RKO (cell line): ENCODE measurements at regions not wholly inside any gene's neighbourhood (a gene's known extent, or its start where the extent isn't known, plus 50 kb on each side); places are given as distances from the start of the nearest gene placed in this dataset.

Experiments
- DNase-seq: peaks from one replicate; pipeline ENCODE4 v3.0.0-alpha.2; 2016; ENCODE audit warnings: low spot score

DNA sequence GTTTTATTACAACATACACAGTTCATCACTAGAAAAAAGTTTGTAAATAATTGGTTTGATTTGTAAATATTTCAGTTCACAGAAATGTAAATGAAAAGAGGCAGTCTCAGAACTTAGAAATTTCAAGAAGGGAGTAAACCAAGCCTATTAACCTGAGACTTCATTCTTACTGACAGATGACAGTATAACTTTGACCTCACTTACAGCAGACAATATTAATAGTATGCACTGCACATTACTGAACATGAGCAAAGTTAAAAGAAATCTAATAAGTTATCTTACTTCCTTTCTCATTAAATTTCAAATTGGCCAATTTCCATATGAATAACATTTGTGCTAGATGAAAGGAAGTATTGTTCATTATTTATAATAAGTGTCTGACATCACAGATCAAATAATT, 235.8 kb downstream of the SLC6A15 start:
- no peak for DNase-seq

DNA sequence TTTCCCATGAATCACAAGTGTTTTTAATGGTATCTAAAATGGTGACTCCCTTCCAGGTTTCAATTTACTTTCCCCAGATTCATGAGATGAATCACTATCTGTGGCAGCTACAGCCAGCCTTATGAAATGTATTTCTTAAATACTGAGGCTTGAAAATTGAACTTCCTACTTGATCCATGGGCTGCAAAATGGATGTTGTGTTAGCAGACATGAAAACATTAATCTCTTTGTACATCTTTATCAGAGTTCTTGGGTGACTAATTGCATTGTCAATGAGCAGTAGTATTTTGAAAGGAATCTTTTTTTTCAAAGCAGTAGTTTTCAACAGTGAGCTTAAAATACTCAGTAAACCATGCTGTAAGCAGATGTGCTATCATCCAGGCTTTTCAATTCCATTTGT, 250.8 kb downstream of the SLC6A15 start:
- DNase-seq: no peak

DNA sequence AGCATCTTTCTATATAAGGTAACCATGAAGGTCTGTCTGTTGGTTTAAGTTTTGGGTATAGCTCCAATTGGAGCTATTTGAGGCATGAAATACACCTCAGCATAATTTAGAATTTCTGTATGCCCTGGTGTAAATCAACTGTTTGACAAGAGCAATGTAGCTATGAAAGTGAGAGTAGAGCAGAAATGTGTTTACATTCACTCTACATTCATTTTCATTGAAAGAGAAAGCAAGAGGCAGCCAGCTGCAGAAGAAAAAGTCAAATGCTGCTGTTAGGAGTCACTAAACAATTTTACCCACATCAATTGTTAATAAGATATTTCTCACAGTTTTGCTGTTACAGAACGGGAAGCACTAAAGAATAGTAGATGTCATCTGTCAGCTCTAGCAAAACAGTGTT, 252.5 kb downstream of the SLC6A15 start:
- DNase-seq: no peak

DNA sequence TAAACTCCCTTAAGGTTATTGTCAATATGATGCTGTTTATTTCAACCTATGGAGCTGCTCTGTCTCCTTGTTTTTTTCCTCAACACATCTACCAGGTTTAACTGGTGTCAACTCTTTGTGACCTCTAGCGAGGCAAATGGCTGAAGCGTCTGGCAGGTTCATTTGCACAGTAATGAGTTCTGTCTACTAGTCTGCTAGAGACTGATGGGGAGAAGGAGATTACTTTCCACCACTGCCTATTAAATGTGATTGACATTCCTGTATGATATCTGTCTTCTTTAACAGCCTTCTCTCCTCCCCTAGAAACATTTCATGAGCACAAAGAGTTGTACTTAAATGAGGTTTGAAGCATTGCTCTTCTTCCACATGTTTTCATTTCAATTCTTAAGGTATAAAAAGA, 253.7 kb downstream of the SLC6A15 start:
- no peak for DNase-seq

DNA sequence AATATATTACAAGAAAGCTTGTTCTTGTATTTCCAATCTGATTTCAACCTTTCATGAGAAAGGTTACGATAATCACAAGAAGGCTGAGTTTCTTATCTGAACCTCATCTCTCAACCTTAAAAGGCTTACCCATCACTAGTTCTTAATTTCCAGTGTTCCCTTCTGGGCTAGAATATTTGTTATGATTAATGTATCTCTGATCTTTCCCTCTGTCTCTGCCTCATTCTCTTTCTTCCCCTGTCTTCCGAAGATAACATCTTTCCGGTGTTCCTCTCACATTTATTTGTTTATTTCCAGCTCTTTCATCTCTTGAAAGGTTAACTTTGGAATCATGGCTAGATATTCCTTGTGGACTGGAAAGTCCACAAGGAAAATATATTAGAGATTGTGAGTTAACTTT, 255.9 kb downstream of the SLC6A15 start:
- DNase-seq: no peak

DNA sequence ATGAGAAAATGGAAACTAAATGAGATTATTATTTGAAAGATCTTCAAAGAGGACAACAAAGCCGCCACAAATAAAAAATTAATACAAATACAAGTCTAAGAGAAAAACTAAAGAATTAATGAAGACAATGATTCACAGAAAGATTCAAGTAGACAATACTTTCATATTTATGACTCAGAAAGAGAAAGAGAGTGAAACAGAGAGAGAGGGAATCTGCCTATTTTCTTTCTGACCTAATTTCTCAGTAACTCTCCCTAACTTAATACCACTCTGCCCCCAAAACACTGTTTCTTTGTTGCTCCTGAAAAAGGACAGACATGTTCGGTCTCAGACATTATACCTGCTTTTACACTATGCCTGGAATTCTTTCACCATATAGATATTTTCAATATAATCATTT, 259.1 kb downstream of the SLC6A15 start:
- no peak for DNase-seq

DNA sequence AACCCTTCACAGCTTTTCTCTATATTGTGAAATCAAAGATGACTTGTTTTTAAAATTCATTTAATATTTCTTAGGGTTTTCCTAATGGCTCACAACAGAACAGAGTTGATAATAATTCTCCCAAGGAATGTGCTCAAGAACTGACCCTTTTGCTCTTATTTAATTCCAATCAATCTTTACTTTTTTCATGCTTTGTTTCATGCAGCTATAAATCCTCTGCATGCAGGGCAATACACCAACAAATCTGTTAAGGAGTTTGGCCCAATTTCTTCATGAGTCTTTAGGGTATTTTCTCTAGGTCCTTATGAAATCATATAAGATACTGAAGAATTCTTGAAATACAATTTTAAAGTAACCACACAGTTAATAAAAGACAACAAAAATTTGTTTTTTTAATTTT, 264.2 kb downstream of the SLC6A15 start:
- no peak for DNase-seq

DNA sequence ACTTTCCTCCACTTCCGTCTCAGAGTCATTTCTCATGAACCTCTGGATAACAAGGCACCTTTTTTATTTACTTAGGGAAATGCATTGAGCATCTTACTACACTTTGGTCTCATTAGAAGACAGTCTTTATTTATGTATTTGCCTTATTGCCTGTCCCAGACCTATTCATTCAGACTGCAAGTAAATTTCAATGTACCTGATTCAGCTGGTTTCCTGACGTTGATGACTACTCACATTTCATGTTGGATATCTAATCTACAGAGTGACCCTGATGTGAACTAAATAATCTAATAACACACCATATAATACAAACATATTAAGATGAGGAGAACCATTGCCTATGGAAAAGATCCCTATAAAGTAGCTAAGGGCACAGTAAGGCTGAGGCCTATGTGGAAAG, 267.7 kb downstream of the SLC6A15 start:
- no peak for DNase-seq

DNA sequence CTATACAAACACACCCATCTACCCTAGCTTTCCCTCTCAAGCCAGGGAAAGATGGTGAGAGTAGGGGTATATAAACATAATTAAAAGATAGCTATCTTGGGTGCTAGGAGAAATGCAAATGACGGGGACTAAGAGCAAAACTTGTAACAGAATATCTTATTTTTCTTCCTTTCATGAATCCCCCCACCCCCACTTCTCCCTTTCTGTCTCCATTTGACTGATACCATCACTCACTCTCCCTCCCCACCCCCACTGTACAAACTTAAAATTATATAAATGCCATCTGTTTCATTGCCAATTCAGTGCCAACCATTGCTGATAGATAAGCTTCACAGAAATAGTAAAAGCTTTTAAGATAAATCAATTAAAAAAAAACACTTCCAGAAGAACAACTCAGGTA, 268.6 kb downstream of the SLC6A15 start:
- no peak for DNase-seq

DNA sequence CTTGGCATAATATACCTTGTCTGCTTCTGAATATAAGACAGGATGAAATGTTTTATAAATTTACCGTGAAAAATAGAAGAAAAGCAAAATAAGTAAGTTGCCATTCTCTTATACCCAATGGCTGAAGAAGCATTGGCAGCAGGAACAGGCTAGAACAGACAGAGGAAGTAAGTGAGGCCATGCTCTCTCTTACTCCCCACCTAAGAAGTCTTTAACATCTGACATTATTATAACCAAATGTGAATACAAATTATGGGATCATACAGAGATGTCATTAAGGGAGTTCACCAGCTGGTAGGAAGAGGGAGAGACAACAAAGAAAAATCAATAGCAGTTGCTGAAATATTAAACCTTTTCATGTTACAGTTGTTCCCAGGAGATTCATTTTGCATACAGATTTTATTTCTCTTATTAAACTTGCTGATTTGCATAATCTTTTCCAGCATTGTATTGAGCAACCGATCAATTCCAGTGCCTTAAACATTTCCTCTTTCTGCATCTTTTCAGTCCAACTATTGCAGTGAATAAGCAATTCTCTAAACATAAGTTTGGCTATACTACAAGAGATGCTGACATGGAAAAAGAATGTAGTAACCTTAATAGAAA, 270.6 kb downstream of the SLC6A15 start:
- no peak for DNase-seq

DNA sequence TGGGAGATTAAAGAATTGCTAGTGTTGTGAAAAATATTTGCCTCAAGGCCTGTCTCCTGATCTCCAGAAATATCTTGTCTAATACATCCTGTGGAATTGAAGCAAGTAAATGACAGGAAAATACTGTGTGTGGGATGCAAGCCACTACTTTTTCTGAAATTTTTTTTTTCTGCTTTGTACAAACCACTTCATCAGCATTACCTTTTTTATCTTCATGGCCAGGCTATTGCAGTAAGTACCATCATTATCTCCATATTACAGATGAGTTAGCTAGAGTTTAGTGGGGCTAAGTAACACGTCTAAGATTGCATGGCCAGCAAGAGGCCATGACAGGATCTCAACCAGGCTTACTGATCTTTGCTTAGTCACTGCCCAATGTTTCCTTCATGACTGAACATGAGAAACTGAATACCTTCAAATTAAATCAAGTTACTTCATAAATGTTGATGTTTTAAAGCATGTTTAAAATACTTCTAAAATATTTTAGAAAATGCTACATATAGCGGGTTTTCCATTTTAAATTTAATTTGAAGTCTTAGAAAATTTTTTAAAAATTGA, 273.7 kb downstream of the SLC6A15 start:
- DNase-seq: peak; percentile 4

DNA sequence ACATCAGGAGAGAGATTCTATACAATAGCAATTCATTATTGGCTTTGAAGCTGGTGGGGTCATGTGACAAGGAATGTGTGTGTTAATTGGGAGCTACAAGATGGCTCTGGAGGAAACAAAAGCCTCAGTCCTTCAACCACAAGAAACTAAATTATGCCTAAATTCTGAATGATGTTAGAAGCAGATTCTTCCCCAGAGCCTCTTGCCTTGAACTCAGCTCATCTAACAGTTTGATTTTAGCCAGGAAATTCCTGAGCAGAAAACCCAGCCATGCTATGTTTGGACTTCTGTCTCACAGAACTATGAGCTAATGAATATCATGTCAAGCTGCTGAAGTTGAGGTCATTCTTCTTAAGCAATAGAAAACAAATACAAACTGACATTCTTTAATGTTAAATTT, 274.7 kb downstream of the SLC6A15 start:
- DNase-seq: no peak

DNA sequence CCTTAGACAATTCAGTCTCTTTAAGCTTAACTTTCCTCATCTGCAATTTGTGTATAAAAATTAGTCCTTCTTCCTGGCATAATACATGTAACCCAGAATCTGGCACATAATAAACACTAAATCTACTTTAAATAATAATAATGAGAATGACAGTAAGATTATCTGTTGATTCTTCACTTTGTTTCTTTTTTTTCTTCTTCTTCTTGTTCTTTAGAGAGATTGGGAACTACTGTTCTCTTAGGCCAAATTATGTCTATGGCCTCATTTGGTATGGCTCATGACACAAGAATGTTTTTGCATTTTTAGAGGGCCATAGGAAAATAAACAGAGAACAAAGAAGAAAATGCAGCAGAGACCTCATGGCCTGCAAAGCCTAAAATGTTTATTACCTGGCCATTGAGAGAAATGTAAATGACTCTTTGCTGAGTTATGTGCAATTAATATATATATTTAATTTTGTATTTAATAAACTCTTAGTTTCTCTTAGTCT, 275.8 kb downstream of the SLC6A15 start:
- no peak for DNase-seq

DNA sequence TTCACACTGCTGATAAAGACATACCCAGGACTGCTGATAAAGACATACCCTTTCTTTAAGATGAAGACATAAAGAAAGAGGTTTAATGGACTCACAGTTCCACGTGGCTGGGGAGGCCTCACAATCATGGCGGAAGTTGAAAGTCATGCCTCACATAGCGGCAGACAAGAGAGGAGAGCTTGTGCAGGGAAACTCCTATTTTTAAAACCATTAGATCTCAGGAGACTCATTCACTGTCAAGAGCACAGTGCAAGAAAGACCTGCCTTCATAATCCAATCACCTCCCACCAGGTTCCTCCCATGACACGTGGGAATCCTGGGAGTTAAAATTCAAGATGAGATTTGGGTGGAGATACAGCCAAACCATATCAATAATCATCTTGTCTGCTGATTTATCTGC, 278.1 kb downstream of the SLC6A15 start:
- no peak for DNase-seq

DNA sequence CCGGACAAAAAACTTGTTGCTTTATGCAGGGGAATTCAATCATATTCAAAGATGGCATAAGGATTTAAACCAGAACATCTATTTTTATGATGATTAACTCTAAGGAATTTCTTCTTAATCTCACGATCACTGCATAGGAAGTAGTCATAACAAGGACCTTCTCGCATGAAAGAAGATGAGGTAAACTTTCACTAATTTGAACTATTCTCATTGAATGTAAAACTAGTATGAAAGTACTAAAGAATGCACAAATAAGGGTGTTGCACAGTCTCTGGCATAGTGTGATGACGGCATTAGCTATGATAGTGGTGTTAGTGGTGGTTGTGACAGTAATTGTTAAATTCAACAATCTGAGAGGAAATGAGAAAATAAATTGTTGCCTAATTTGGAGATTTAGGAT, 280.0 kb downstream of the SLC6A15 start:
- DNase-seq: no peak

DNA sequence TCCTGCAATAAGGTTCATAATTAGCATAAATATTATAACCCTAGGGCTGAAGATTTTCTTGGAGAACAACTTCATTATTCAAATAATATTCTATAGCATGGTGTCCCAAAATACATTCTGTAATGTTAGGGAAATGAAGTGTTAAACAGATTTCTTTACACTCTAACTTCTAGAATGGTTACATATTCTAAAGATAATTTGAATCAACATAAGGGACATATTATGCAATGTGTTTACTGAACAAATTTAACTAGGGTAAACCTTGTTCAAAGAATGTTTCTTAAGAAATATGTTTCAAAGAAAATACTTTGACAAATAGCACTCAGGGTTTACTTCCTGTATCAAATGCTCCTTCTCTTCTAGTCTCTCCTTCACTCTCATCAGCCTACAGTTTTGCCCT, 281.6 kb downstream of the SLC6A15 start:
- no peak for DNase-seq

DNA sequence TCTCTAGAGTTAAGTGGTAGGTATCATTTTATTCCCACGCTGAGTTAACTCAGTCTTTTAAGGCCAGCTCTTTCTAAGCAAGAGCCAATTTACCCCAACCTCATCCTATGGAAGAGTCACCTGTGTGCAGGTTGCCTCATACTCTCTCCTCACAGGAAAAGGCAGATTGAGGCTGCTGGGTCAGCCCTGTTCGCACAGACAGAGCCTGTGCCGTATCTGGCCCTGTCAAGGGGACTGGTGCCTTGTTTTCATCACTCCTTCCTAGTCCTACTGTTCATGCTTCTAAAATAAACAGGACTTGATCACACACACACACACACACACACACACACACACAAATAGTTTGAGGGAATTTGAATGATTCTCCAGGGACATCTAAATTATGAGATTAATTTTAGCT, 285.0 kb downstream of the SLC6A15 start:
- no peak for DNase-seq

DNA sequence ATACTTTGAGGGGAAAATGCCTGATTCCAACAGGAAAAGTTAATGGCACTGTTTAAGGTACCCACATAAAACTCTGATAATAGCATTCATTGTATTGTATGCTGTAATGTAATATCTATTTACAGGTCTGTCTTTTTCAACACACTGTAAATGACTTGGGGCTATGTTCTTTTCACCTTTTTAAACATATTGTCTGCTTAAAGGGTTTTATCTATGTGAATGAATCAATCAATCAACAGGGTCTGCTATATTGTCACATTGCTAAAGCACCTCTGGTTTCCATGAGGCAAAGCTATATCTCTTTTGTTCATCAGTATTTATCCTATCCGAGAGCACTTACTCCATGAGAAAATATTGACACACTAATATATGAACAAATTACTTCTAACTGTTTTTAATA, 288.0 kb downstream of the SLC6A15 start:
- no peak for DNase-seq

DNA sequence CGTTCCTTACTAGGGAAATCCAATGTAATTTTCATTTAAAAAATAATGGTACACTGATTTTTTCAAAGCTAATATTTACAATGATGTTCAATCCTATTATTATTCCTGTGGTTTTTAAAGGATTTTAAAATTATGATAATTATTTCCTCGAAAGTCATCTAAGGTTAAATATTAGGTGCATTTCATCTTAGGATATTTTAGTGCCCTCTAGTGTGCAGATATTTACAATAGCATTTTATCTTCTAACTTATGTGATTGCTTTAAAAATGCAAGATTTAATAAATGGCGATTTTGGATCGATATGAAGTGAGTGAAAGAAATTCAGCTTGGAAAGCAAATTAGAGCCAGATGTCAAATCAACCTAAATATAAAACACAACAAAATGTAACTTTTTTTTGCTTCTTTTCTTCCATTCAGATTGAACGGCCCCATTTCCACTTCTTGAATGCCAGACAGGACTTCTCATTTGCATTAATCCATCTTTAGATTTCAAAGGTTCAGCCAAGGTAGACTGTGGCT, 293.5 kb downstream of the SLC6A15 start:
- peak; percentile 19 for DNase-seq

DNA sequence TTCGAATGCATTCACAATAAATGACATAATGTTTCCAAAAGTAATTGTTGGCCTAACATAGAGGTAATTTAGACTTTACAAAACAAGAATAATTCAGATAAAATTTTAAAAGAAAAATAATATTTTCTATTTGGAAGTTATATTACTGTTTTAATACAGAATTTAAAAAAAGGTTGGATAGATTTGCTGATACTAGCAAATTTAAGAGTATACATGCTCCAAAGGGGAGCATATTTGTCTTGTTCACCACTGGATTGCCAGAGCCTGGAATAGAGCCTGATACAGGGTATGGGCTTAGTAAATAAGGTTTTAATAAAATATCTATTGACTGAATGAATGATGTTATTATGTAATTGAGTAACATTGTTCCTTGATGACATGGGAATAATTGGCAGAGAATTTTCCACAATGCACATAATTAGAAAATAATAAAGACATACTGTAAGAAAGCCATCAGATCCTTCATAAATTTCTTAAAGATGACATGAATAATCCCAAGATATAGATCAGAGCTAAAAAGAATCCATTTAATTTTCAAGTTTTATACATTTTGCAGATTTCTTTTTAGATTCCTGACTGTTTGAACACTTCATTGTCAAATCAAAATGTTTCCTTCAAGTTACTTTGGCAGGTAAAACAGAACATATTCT, 305.3 kb downstream of the SLC6A15 start:
- DNase-seq: no peak

DNA sequence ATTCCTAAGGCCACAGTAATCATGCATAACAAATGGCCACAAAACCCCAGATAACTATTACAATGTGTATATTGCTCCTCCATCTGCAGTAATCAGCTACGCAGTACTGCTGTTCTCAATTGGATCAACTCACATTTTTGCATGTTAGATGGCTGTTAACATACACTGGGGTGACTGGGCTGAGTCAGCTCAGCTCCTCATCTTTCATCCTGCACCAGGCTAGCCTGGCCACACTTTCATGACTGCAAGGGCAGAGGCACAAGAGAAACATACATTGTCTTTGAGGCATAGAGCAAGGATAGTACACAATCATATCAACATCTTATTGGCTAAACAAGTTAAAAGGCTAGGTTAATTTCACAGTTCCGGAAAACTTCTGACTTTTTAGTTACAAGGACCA, 306.6 kb downstream of the SLC6A15 start:
- DNase-seq: no peak

DNA sequence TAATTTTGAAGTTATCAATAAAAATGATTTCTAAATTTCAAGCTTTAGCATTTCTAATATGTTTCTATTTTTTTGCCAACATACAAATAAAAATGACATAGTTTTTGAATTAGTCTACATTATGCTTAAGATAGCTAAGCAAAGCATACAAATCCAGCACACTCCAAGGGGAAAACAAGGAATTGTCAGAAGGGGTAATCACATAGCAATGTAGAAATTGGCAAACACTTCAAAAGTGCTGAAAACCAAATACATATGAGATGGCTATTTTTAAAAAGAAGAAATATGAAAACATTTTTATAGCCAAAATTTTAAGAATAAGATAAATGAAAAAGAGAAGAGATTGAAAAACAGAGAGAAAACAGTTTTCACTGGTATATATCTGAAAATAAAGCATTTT, 308.0 kb downstream of the SLC6A15 start:
- no peak for DNase-seq

DNA sequence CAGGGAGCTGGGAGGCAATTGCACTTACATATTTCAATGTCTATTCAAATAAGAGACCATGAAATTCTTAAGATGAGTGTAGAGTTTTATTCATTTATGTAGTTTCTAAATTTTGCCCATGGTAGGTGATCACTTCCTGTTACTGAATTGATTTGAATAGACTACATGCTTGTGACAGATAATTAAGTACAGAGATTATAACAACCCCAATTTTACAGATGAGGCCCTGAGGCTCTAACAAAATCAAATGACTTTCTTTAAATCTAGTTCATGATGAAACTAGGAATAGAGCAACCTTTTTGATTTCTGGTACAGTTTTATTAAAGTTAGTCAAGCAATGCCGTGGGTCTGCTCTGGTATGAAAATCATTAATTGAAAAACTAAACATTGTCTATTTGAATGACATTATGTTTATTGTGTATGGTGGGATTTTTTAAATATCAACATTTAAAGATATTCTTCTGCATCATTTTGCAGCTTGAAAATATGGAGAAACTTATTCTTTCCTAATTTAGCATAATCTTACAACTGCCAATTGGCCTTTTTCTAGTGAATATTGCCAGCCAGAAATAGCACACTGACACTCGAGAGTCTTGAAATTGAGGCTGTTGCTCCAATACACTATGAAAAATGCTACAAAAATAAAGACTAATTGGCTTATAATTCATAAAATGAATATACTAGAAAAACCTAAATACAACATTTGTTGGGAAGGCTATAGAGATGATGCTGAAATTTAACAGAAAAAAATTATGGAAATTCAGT, 308.9 kb downstream of the SLC6A15 start:
- no peak for DNase-seq
